Neural cell (in vitro differentiated cells): ENCODE measurements at regions not wholly inside any gene's neighbourhood (a gene's known extent, or its start where the extent isn't known, plus 50 kb on each side); places are given as distances from the start of the nearest gene placed in this dataset.

ENCODE experiments used
- H2AFZ ChIP-seq: fragments of 200-600, 300-800 bp; sonication (generic), shearing (Covaris generic); 2 replicates; pipeline ENCODE4 v1.6.0; 2014; ENCODE audit warnings: low read depth, mild to moderate bottlenecking, antibody characterized with exemption, low read length, moderate library complexity
- H3F3A ChIP-seq: fragments of 200-600 bp; shearing (Covaris generic); 2 replicates; pipeline ENCODE4 v1.6.1; 2016; ENCODE audit warnings: mild to moderate bottlenecking, moderate library complexity, mixed read lengths, antibody characterized with exemption, low read length; ENCODE audit not compliant: insufficient read depth, poor library complexity, severe bottlenecking
- H3K27ac ChIP-seq: fragments of 200-600, 300-800 bp; sonication (generic), shearing (Covaris generic); 2 replicates; pipeline ENCODE4 v1.5.1; 2014; ENCODE audit warnings: mild to moderate bottlenecking, low read length, moderate library complexity
- H3K27me3 ChIP-seq: fragments of 300-800, 200-600 bp; sonication (generic), shearing (Covaris generic); 2 replicates; pipeline ENCODE4 v1.6.0; 2014; ENCODE audit warnings: mild to moderate bottlenecking, low read depth, low read length, moderate library complexity; ENCODE audit not compliant: insufficient read depth
- H3K36me3 ChIP-seq: fragments of 300-800, 200-600 bp; sonication (generic), shearing (Covaris generic); 2 replicates; pipeline ENCODE4 v1.5.1; 2014; ENCODE audit warnings: mild to moderate bottlenecking, antibody characterized with exemption, low read length, moderate library complexity; ENCODE audit not compliant: insufficient read depth
- H3K4me2 ChIP-seq: fragments of 300-800, 200-600 bp; sonication (generic), shearing (Covaris generic); 2 replicates; pipeline ENCODE4 v1.6.0; 2014; ENCODE audit warnings: mild to moderate bottlenecking, low read length
- H3K4me3 ChIP-seq: fragments of 300-800, 200-600 bp; sonication (generic), shearing (Covaris generic); 2 replicates; pipeline ENCODE4 v1.5.1; 2014; ENCODE audit warnings: mild to moderate bottlenecking, low read length, moderate library complexity
- H3K79me2 ChIP-seq: fragments of 200-600 bp; shearing (Covaris generic); replicated peaks from 2 replicates; pipeline ENCODE4 v1.6.0; 2014; ENCODE audit warnings: mild to moderate bottlenecking, low read length, moderate library complexity; ENCODE audit not compliant: insufficient read depth
- H3K9ac ChIP-seq: fragments of 300-800, 200-600 bp; sonication (generic), shearing (Covaris generic); 2 replicates; pipeline ENCODE4 v1.6.1; 2016; ENCODE audit warnings: mild to moderate bottlenecking, low read length, mixed read lengths
- H3K9me2 ChIP-seq: fragments of 200-600 bp; shearing (Covaris generic); 2 replicates; pipeline ENCODE4 v1.6.1; 2016; ENCODE audit warnings: mild to moderate bottlenecking, low read length, mixed read lengths; ENCODE audit not compliant: insufficient read depth
- H3K9me3 ChIP-seq: fragments of 200-600, 300-800 bp; sonication (generic), shearing (Covaris generic); 2 replicates; pipeline ENCODE4 v1.6.1; 2016; ENCODE audit warnings: mild to moderate bottlenecking, mixed run types, low read length, moderate library complexity, mixed read lengths
- H4K20me1 ChIP-seq: fragments of 200-600 bp; shearing (Covaris generic); 2 replicates; pipeline ENCODE4 v1.6.1; 2016; ENCODE audit warnings: mild to moderate bottlenecking, mixed run types; ENCODE audit not compliant: insufficient read depth
- CTCF ChIP-seq: fragments of 450-650 bp; IDR thresholded peaks from 2 replicates; pipeline ENCODE4 v1.5.1; 2014; ENCODE audit warnings: antibody characterized with exemption, mild to moderate bottlenecking, moderate library complexity; ENCODE audit not compliant: poor library complexity, severe bottlenecking
- EP300 ChIP-seq: fragments of 450-650 bp; conservative IDR thresholded peaks from 2 replicates; pipeline ENCODE4 v1.6.1; 2014; ENCODE audit warnings: antibody characterized with exemption, mild to moderate bottlenecking, moderate library complexity; ENCODE audit not compliant: poor library complexity, severe bottlenecking
- EZH2 ChIP-seq: fragments of 200-600, 300-800 bp; shearing (Covaris generic), sonication (generic); IDR thresholded peaks from 2 replicates; pipeline ENCODE4 v1.6.1; 2014; ENCODE audit warnings: antibody characterized with exemption, low read length, borderline replicate concordance, mild to moderate bottlenecking; ENCODE audit not compliant: insufficient read depth, poor library complexity, severe bottlenecking
- MXI1 ChIP-seq: fragments of 450-650 bp; conservative IDR thresholded peaks from 2 replicates; pipeline ENCODE4 v1.6.1; 2014; ENCODE audit warnings: antibody characterized with exemption, mild to moderate bottlenecking; ENCODE audit not compliant: poor library complexity, severe bottlenecking
- POLR2AphosphoS5 ChIP-seq: IDR thresholded peaks from 2 replicates; pipeline ENCODE4 v1.6.1; 2012
- RAD21 ChIP-seq: fragments of 450-650 bp; conservative IDR thresholded peaks from 2 replicates; pipeline ENCODE4 v1.6.1; 2014; ENCODE audit warnings: antibody characterized with exemption, mild to moderate bottlenecking, moderate library complexity
- REST ChIP-seq: IDR thresholded peaks from 2 replicates; pipeline ENCODE4 v1.6.1; 2012; ENCODE audit warnings: borderline replicate concordance
- SMC3 ChIP-seq: fragments of 450-650 bp; conservative IDR thresholded peaks from 2 replicates; pipeline ENCODE4 v1.6.1; 2014; ENCODE audit warnings: antibody characterized with exemption, mild to moderate bottlenecking, moderate library complexity; ENCODE audit not compliant: poor library complexity
- TAF1 ChIP-seq: IDR thresholded peaks from 2 replicates; pipeline ENCODE4 v1.6.1; 2012; ENCODE audit warnings: low read depth

- H3K4me2 ChIP-seq = no peak overlapping the region
- no peaks in the 10 kb centered on the region for H4K20me1 ChIP-seq
- H2AFZ ChIP-seq = no peak overlapping the region
- no peak for TF ChIP-seq EZH2
- no peak for TF ChIP-seq MXI1
- no peaks in the 10 kb centered on the region for H3K27me3 ChIP-seq
- no peak overlapping the region for H3K9ac ChIP-seq
- no peaks in the 10 kb centered on the region for H3F3A ChIP-seq
- H3K79me2 ChIP-seq = no peaks in the 10 kb centered on the region
- H3K36me3 ChIP-seq = no peaks in the 10 kb centered on the region
- no peaks in the 10 kb centered on the region for H3K9me3 ChIP-seq
- H3K4me3 ChIP-seq = no peak overlapping the region
- no peak overlapping the region for H3K27ac ChIP-seq
- no peaks in the 10 kb centered on the region for H3K9me2 ChIP-seq
Observed at GRCh38 chr2:172334988-172335387, 92.4 kb upstream of the ITGA6 start.

- H3K9me2 ChIP-seq = no peaks in the 10 kb centered on the region
- no peaks in the 10 kb centered on the region for H3K79me2 ChIP-seq
- H3F3A ChIP-seq = no peaks in the 10 kb centered on the region
- TF ChIP-seq EP300 (no peak), POLR2AphosphoS5 (no peak), REST (no peak), EZH2 (no peak), MXI1 (no peak), CTCF (no peak), SMC3 (no peak), TAF1 (no peak), RAD21 (no peak)
- no peak overlapping the region for H3K27ac ChIP-seq
- no peaks in the 10 kb centered on the region for H3K36me3 ChIP-seq
- no peaks in the 10 kb centered on the region for H4K20me1 ChIP-seq
- H3K4me3 ChIP-seq = no peak overlapping the region
- no peaks in the 10 kb centered on the region for H3K9me3 ChIP-seq
- H3K4me2 ChIP-seq = no peak overlapping the region
- no peak overlapping the region for H3K9ac ChIP-seq
- H2AFZ ChIP-seq = no peak overlapping the region
- H3K27me3 ChIP-seq = no peaks in the 10 kb centered on the region
Observed at GRCh38 chr2:172335736-172336135, 91.7 kb upstream of the ITGA6 start.

- Histone ChIP-seq H2AFZ (no peak overlapping the region), H3K36me3 (no peaks in the 10 kb centered on the region), H3K9me3 (no peaks in the 10 kb centered on the region), H3K9me2 (no peaks in the 10 kb centered on the region), H4K20me1 (no peaks in the 10 kb centered on the region), H3K4me3 (no peak overlapping the region), H3K27me3 (no peaks in the 10 kb centered on the region), H3F3A (no peaks in the 10 kb centered on the region), H3K4me2 (no peak overlapping the region), H3K79me2 (no peaks in the 10 kb centered on the region), H3K9ac (no peak overlapping the region), H3K27ac (no peak overlapping the region)
- TF ChIP-seq TAF1 (no peak), SMC3 (no peak), EZH2 (no peak), MXI1 (no peak), RAD21 (no peak), CTCF (no peak), EP300 (no peak), POLR2AphosphoS5 (no peak), REST (no peak)
Observed at GRCh38 chr2:172336681-172337080, 90.7 kb upstream of the ITGA6 start.
